ENCODE measurements at regions not wholly inside any gene's neighbourhood (a gene's known extent, or its start where the extent isn't known, plus 50 kb on each side); places are given as distances from the start of the nearest gene placed in this dataset.

- ATAC-seq (ENCODE audit: low read depth), result peak; percentile 86
- TF ChIP-seq, protein P1, sequence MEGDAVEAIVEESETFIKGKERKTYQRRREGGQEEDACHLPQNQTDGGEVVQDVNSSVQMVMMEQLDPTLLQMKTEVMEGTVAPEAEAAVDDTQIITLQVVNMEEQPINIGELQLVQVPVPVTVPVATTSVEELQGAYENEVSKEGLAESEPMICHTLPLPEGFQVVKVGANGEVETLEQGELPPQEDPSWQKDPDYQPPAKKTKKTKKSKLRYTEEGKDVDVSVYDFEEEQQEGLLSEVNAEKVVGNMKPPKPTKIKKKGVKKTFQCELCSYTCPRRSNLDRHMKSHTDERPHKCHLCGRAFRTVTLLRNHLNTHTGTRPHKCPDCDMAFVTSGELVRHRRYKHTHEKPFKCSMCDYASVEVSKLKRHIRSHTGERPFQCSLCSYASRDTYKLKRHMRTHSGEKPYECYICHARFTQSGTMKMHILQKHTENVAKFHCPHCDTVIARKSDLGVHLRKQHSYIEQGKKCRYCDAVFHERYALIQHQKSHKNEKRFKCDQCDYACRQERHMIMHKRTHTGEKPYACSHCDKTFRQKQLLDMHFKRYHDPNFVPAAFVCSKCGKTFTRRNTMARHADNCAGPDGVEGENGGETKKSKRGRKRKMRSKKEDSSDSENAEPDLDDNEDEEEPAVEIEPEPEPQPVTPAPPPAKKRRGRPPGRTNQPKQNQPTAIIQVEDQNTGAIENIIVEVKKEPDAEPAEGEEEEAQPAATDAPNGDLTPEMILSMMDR (IDR thresholded peaks at IDR 0.05; ENCODE audit: poor library complexity, severe bottlenecking), result no peak
- Histone ChIP-seq H3K4me3 (ENCODE audit: severe bottlenecking) (no peak overlapping the region), H3K9me3 (ENCODE audit: severe bottlenecking) (no peaks in the 10 kb centered on the region), H3K4me1 (ENCODE audit: insufficient read depth, poor library complexity, severe bottlenecking) (peaks cover 49% of the 10 kb centered on the region), H3K27me3 (ENCODE audit: insufficient read depth, poor library complexity, severe bottlenecking) (no peaks in the 10 kb centered on the region), H3K36me3 (ENCODE audit: low read depth) (no peaks in the 10 kb centered on the region), H3K27ac (ENCODE audit: poor library complexity, severe bottlenecking) (peak overlapping the region; percentile 92)
- DNase-seq (ENCODE audit: low spot score), result no peak
These were observed 188.4 kb downstream of the SLC7A11 start for GRCh38 chr4:138053641-138054301.

GRCh38 chr4:138052806-138053632 lies 189.1 kb downstream of the SLC7A11 start:
- Histone ChIP-seq H3K4me1 (ENCODE audit: insufficient read depth, poor library complexity, severe bottlenecking) (peaks cover 49% of the 10 kb centered on the region), H3K4me3 (ENCODE audit: severe bottlenecking) (no peak overlapping the region), H3K9me3 (ENCODE audit: severe bottlenecking) (no peaks in the 10 kb centered on the region), H3K36me3 (ENCODE audit: low read depth) (no peaks in the 10 kb centered on the region), H3K27me3 (ENCODE audit: insufficient read depth, poor library complexity, severe bottlenecking) (no peaks in the 10 kb centered on the region), H3K27ac (ENCODE audit: poor library complexity, severe bottlenecking) (peak overlapping the region; percentile 92)
- no peak for ATAC-seq (ENCODE audit: low read depth)
- no peak for DNase-seq (ENCODE audit: low spot score)
- TF ChIP-seq, protein P1 (IDR thresholded peaks at IDR 0.05; ENCODE audit: poor library complexity, severe bottlenecking), result no peak

DNA sequence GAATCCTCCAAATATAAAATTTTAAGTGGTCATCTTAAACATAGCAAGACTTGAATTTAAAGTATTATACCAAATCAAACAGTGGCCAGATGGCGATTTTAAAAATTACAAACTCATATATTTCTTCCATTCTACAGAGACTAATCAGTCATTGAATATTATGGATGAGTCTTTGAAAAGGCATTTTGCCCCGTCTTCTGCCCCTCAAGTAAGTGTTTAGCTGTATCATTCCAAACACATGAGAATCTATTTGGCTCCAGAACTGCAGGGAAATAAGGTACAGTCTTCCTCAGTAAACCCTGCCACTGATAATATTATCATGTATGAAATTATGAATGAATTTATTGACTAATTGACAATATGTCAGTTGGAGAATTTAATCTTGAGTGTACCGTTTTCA lies 191.0 kb downstream of the SLC7A11 start:
- H3K36me3 ChIP-seq (ENCODE audit: low read depth), result no peaks in the 10 kb centered on the region
- peaks cover 44% of the 10 kb centered on the region for H3K4me1 ChIP-seq (ENCODE audit: insufficient read depth, poor library complexity, severe bottlenecking)
- ATAC-seq (ENCODE audit: low read depth) (peak; percentile 19; the same call in 1 of the 3 replicates), DNase-seq (ENCODE audit: low spot score) (no peak)
- TF ChIP-seq, protein P1 (IDR thresholded peaks at IDR 0.05; ENCODE audit: poor library complexity, severe bottlenecking), result no peak
- no peaks in the 10 kb centered on the region for H3K27me3 ChIP-seq (ENCODE audit: insufficient read depth, poor library complexity, severe bottlenecking)
- H3K9me3 ChIP-seq (ENCODE audit: severe bottlenecking), result no peaks in the 10 kb centered on the region
- no peak overlapping the region for H3K4me3 ChIP-seq (ENCODE audit: severe bottlenecking)
- H3K27ac ChIP-seq (ENCODE audit: poor library complexity, severe bottlenecking), result peak overlapping the region; percentile 13

- DNase-seq (ENCODE audit: low spot score) (no peak), ATAC-seq (ENCODE audit: low read depth) (no peak)
These were observed 191.5 kb downstream of the SLC7A11 start for GRCh38 chr4:138050601-138051000.

More at GRCh38 chr4:138050601-138051000, 191.5 kb downstream of the SLC7A11 start:
- Histone ChIP-seq H3K9me3 (ENCODE audit: severe bottlenecking) (no peaks in the 10 kb centered on the region), H3K36me3 (ENCODE audit: low read depth) (no peaks in the 10 kb centered on the region), H3K27ac (ENCODE audit: poor library complexity, severe bottlenecking) (peak overlapping the region; percentile 13), H3K4me1 (ENCODE audit: insufficient read depth, poor library complexity, severe bottlenecking) (peaks cover 38% of the 10 kb centered on the region), H3K27me3 (ENCODE audit: insufficient read depth, poor library complexity, severe bottlenecking) (no peaks in the 10 kb centered on the region), H3K4me3 (ENCODE audit: severe bottlenecking) (no peak overlapping the region)
- TF ChIP-seq, protein P1 (IDR thresholded peaks at IDR 0.05; ENCODE audit: poor library complexity, severe bottlenecking), result no peak

Measured in RWPE2 (cell line).